ENCODE measurements at regions not wholly inside any gene's neighbourhood (a gene's known extent, or its start where the extent isn't known, plus 50 kb on each side); places are given as distances from the start of the nearest gene placed in this dataset.

- TF ChIP-seq POLR2A (IDR thresholded peaks at IDR 0.05), result no peak
- no peak for TF ChIP-seq CTCF (IDR thresholded peaks at IDR 0.05)
- TF ChIP-seq EP300 (IDR thresholded peaks at IDR 0.05), result no peak
Observed at GRCh38 chr7:41567031-41567730, 135.7 kb downstream of the INHBA start.
